Activated CD4-positive, alpha-beta memory T cell treated with anti-CD3 and anti-CD28 coated beads, Interleukin-2, amount 10 ng/mL, durations not matched to agents 7 days and 5 days (primary cell): ENCODE measurements at regions not wholly inside any gene's neighbourhood (a gene's known extent, or its start where the extent isn't known, plus 50 kb on each side); places are given as distances from the start of the nearest gene placed in this dataset.

Source experiments
- CTCF ChIA-PET: fragments of 350-600 bp; sonication (Branson Sonifier 250); formaldehyde crosslinking; loops from one replicate; lab custom pipeline; 2021; ENCODE audit warnings: antibody characterized with exemption, inconsistent platforms; lab: Charles Lee
- POLR2A ChIA-PET: fragments of 350-600 bp; sonication (Branson Sonifier 250); formaldehyde crosslinking; loops from one replicate; lab custom pipeline; 2021; ENCODE audit warnings: antibody characterized with exemption; lab: Charles Lee
- DNase-seq: peaks from one replicate; pipeline ENCODE4 v3.0.0-alpha.2; 2020
- H3K27ac Mint-ChIP-seq: one replicate; pipeline ENCODE4 v1.8.0; 2021; ENCODE audit warnings: mild to moderate bottlenecking, mixed read lengths
- H3K27me3 Mint-ChIP-seq: one replicate; pipeline ENCODE4 v1.8.0; 2021; ENCODE audit warnings: mixed read lengths
- H3K36me3 Mint-ChIP-seq: one replicate; pipeline ENCODE4 v1.8.0; 2021; ENCODE audit warnings: low read depth, mixed read lengths
- H3K4me1 Mint-ChIP-seq: one replicate; pipeline ENCODE4 v1.8.0; 2021; ENCODE audit warnings: mixed read lengths
- H3K4me3 Mint-ChIP-seq: one replicate; pipeline ENCODE4 v1.8.0; 2021; ENCODE audit warnings: mild to moderate bottlenecking, mixed read lengths
- H3K9me3 Mint-ChIP-seq: one replicate; pipeline ENCODE4 v1.8.0; 2021; ENCODE audit warnings: mixed read lengths

GRCh38 chr5:66343370-66344071 lies 199.4 kb downstream of the SREK1 start:
- CTCF ChIA-PET = interaction anchor here (1.1 to 1.2 kb wide), 2 partner anchors 36 to 37 kb away, joined by 3 to 4 read pairs; no protein-coding TSS in a partner anchor
- H3K27me3 Mint-ChIP-seq = peaks cover 15% of the 10 kb centered on the region
- no peak for DNase-seq
- H3K9me3 Mint-ChIP-seq = no peaks in the 10 kb centered on the region
- POLR2A ChIA-PET = no interaction called here
- H3K4me3 Mint-ChIP-seq = no peak overlapping the region
- H3K36me3 Mint-ChIP-seq = no peaks in the 10 kb centered on the region
- H3K27ac Mint-ChIP-seq = no peak overlapping the region
- H3K4me1 Mint-ChIP-seq = no peaks in the 10 kb centered on the region

GRCh38 chr5:66344544-66344943 lies 200.4 kb downstream of the SREK1 start:
- no peak overlapping the region for H3K4me3 Mint-ChIP-seq
- H3K27me3 Mint-ChIP-seq = peaks cover 15% of the 10 kb centered on the region
- H3K9me3 Mint-ChIP-seq = no peaks in the 10 kb centered on the region
- POLR2A ChIA-PET = no interaction called here
- no peak for DNase-seq
- H3K4me1 Mint-ChIP-seq = no peaks in the 10 kb centered on the region
- no peaks in the 10 kb centered on the region for H3K36me3 Mint-ChIP-seq
- CTCF ChIA-PET = interaction anchor here (1.1 to 1.2 kb wide), 2 partner anchors 37 to 38 kb away, joined by 3 to 4 read pairs; no protein-coding TSS in a partner anchor
- no peak overlapping the region for H3K27ac Mint-ChIP-seq

- Mint-ChIP-seq H3K4me1 (no peaks in the 10 kb centered on the region), H3K27me3 (peaks cover 15% of the 10 kb centered on the region), H3K4me3 (no peak overlapping the region), H3K36me3 (no peaks in the 10 kb centered on the region), H3K27ac (no peak overlapping the region), H3K9me3 (no peaks in the 10 kb centered on the region)
- CTCF ChIA-PET = no interaction called here
- DNase-seq = no peak
- POLR2A ChIA-PET = no interaction called here
These were observed 201.2 kb downstream of the SREK1 start for GRCh38 chr5:66345281-66345680.

- Mint-ChIP-seq H3K36me3 (no peaks in the 10 kb centered on the region), H3K4me1 (no peaks in the 10 kb centered on the region), H3K4me3 (no peak overlapping the region), H3K27ac (no peak overlapping the region), H3K27me3 (peaks cover 15% of the 10 kb centered on the region), H3K9me3 (no peaks in the 10 kb centered on the region)
- ChIA-PET POLR2A (no interaction called here), CTCF (no interaction called here)
- DNase-seq = no peak
These were observed 202.8 kb downstream of the SREK1 start for GRCh38 chr5:66346869-66347268.

- no peaks in the 10 kb centered on the region for H3K36me3 Mint-ChIP-seq
- no peak overlapping the region for H3K27ac Mint-ChIP-seq
- POLR2A ChIA-PET = no interaction called here
These were observed 204.5 kb downstream of the SREK1 start for GRCh38 chr5:66348387-66349125.

GRCh38 chr5:66351813-66352212 lies 207.7 kb downstream of the SREK1 start:
- CTCF ChIA-PET = no interaction called here
- H3K9me3 Mint-ChIP-seq = no peaks in the 10 kb centered on the region
- no peaks in the 10 kb centered on the region for H3K36me3 Mint-ChIP-seq
- no peak overlapping the region for H3K27ac Mint-ChIP-seq
- no peak overlapping the region for H3K4me3 Mint-ChIP-seq
- POLR2A ChIA-PET = no interaction called here
- no peaks in the 10 kb centered on the region for H3K4me1 Mint-ChIP-seq
- no peak for DNase-seq
- peaks cover 21% of the 10 kb centered on the region for H3K27me3 Mint-ChIP-seq

More at GRCh38 chr5:66348387-66349125, 204.5 kb downstream of the SREK1 start:
- H3K4me1 Mint-ChIP-seq = no peaks in the 10 kb centered on the region
- CTCF ChIA-PET = no interaction called here
- no peak for DNase-seq
- H3K9me3 Mint-ChIP-seq = no peaks in the 10 kb centered on the region
- peaks cover 19% of the 10 kb centered on the region for H3K27me3 Mint-ChIP-seq
- no peak overlapping the region for H3K4me3 Mint-ChIP-seq

- H3K27ac Mint-ChIP-seq = no peak overlapping the region
- ChIA-PET POLR2A (no interaction called here), CTCF (no interaction called here)
- no peaks in the 10 kb centered on the region for H3K36me3 Mint-ChIP-seq
- no peaks in the 10 kb centered on the region for H3K9me3 Mint-ChIP-seq
- no peak overlapping the region for H3K4me3 Mint-ChIP-seq
- no peak for DNase-seq
- no peaks in the 10 kb centered on the region for H3K4me1 Mint-ChIP-seq
- peaks cover 13% of the 10 kb centered on the region for H3K27me3 Mint-ChIP-seq
These were observed 209.1 kb downstream of the SREK1 start for GRCh38 chr5:66353186-66353585.

GRCh38 chr5:66354422-66354821 lies 210.3 kb downstream of the SREK1 start:
- no peak for DNase-seq
- CTCF ChIA-PET = no interaction called here
- Mint-ChIP-seq H3K9me3 (no peaks in the 10 kb centered on the region), H3K27me3 (peaks cover 8% of the 10 kb centered on the region), H3K4me3 (no peak overlapping the region), H3K27ac (no peak overlapping the region), H3K36me3 (no peaks in the 10 kb centered on the region), H3K4me1 (no peaks in the 10 kb centered on the region)
- POLR2A ChIA-PET = no interaction called here

GRCh38 chr5:66356011-66356565 lies 212.0 kb downstream of the SREK1 start:
- Mint-ChIP-seq H3K27me3 (peaks cover 8% of the 10 kb centered on the region), H3K4me1 (no peaks in the 10 kb centered on the region), H3K27ac (no peak overlapping the region), H3K36me3 (no peaks in the 10 kb centered on the region), H3K4me3 (no peak overlapping the region), H3K9me3 (no peaks in the 10 kb centered on the region)
- DNase-seq = no peak
- ChIA-PET CTCF (no interaction called here), POLR2A (no interaction called here)

- ChIA-PET POLR2A (no interaction called here), CTCF (no interaction called here)
- H3K36me3 Mint-ChIP-seq = no peaks in the 10 kb centered on the region
- no peak overlapping the region for H3K27ac Mint-ChIP-seq
- H3K4me1 Mint-ChIP-seq = no peaks in the 10 kb centered on the region
- no peak for DNase-seq
- H3K9me3 Mint-ChIP-seq = no peaks in the 10 kb centered on the region
- H3K27me3 Mint-ChIP-seq = peaks cover 12% of the 10 kb centered on the region
- H3K4me3 Mint-ChIP-seq = no peak overlapping the region
These were observed 214.6 kb downstream of the SREK1 start for GRCh38 chr5:66358741-66359140.

GRCh38 chr5:66361070-66361469 lies 217.0 kb downstream of the SREK1 start:
- DNase-seq = no peak
- ChIA-PET POLR2A (interaction anchor here (0.6 kb wide), 1 partner anchor 28 kb away, joined by 3 read pairs; no protein-coding TSS in a partner anchor), CTCF (interaction anchor here (0.6 kb wide), 1 partner anchor 362 kb away, joined by 4 read pairs; no protein-coding TSS in a partner anchor)
- Mint-ChIP-seq H3K27me3 (peaks cover 12% of the 10 kb centered on the region), H3K36me3 (no peaks in the 10 kb centered on the region), H3K4me1 (no peaks in the 10 kb centered on the region), H3K9me3 (no peaks in the 10 kb centered on the region), H3K27ac (no peak overlapping the region), H3K4me3 (no peak overlapping the region)

GRCh38 chr5:66362046-66362445 lies 217.9 kb downstream of the SREK1 start:
- Mint-ChIP-seq H3K4me3 (no peak overlapping the region), H3K36me3 (no peaks in the 10 kb centered on the region), H3K9me3 (no peaks in the 10 kb centered on the region), H3K4me1 (no peaks in the 10 kb centered on the region), H3K27me3 (peaks cover 12% of the 10 kb centered on the region), H3K27ac (no peak overlapping the region)
- no peak for DNase-seq
- POLR2A ChIA-PET = no interaction called here
- CTCF ChIA-PET = no interaction called here

GRCh38 chr5:66362687-66363086 lies 218.6 kb downstream of the SREK1 start:
- Mint-ChIP-seq H3K36me3 (no peaks in the 10 kb centered on the region), H3K27me3 (peaks cover 12% of the 10 kb centered on the region), H3K27ac (no peak overlapping the region), H3K9me3 (no peaks in the 10 kb centered on the region), H3K4me3 (no peak overlapping the region), H3K4me1 (no peaks in the 10 kb centered on the region)
- POLR2A ChIA-PET = no interaction called here
- CTCF ChIA-PET = no interaction called here
- DNase-seq = no peak
